Type B pancreatic cell (in vitro differentiated cells): ENCODE measurements at regions not wholly inside any gene's neighbourhood (a gene's known extent, or its start where the extent isn't known, plus 50 kb on each side); places are given as distances from the start of the nearest gene placed in this dataset.
"Not testable (repeated sequence)": the region's sequence is repeated elsewhere in the genome, so short reads cannot be mapped to it uniquely, and the experiment has no call there.

Experiments
- DNase-seq: peaks from one replicate; pipeline ENCODE4 v3.0.0; 2021; ENCODE audit warnings: mixed read lengths; ENCODE audit not compliant: unreplicated experiment; ENCODE audit errors: extremely low spot score
- H3K27ac Mint-ChIP-seq: 2 replicates; pipeline ENCODE4 v1.8.0; 2021; ENCODE audit warnings: mild to moderate bottlenecking, mixed read lengths
- H3K27me3 Mint-ChIP-seq: 2 replicates; pipeline ENCODE4 v1.8.0; 2021; ENCODE audit warnings: mixed read lengths
- H3K36me3 Mint-ChIP-seq: 2 replicates; pipeline ENCODE4 v1.8.0; 2021; ENCODE audit warnings: mixed read lengths
- H3K4me1 Mint-ChIP-seq: one replicate; pipeline ENCODE4 v1.8.0; 2021; ENCODE audit warnings: mixed read lengths; ENCODE audit not compliant: unreplicated experiment
- H3K4me3 Mint-ChIP-seq: 2 replicates; pipeline ENCODE4 v1.8.0; 2021; ENCODE audit warnings: mild to moderate bottlenecking, mixed read lengths
- H3K9me3 Mint-ChIP-seq: 2 replicates; pipeline ENCODE4 v1.8.0; 2021; ENCODE audit warnings: mixed read lengths
- TF ChIP-seq, protein P1 (sequence below): fragments of 200-600 bp; sonication (generic); conservative IDR thresholded peaks from 2 replicates; pipeline ENCODE4 v1.5.0; 2021; ENCODE audit warnings: antibody characterized with exemption, mild to moderate bottlenecking

DNA sequence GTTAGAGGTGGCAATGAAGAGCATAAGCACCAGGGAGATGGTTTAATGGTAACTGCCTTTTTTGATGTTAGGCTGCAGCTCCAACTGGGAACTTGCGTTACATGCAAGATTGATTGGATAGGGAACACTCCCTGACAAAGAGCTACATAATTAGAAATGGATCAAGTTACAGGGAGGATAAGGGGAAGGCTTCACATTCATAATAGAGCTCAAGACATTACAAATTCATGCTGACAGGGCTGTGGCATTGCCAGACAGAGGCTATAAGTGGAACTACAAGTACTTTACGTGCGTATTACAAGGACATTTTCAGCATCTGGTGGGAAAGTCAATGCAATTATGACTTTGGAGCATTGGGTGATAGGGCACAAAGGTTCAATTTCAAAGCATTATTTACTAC, 55.3 kb upstream of the CCDC80 start:
- DNase-seq, H3K27me3 Mint-ChIP-seq, H3K4me3 Mint-ChIP-seq, H3K36me3 Mint-ChIP-seq, H3K27ac Mint-ChIP-seq, H3K4me1 Mint-ChIP-seq: not testable (repeated sequence)
- peaks cover 14% of the 10 kb centered on the region for H3K9me3 Mint-ChIP-seq
- TF ChIP-seq, protein P1, sequence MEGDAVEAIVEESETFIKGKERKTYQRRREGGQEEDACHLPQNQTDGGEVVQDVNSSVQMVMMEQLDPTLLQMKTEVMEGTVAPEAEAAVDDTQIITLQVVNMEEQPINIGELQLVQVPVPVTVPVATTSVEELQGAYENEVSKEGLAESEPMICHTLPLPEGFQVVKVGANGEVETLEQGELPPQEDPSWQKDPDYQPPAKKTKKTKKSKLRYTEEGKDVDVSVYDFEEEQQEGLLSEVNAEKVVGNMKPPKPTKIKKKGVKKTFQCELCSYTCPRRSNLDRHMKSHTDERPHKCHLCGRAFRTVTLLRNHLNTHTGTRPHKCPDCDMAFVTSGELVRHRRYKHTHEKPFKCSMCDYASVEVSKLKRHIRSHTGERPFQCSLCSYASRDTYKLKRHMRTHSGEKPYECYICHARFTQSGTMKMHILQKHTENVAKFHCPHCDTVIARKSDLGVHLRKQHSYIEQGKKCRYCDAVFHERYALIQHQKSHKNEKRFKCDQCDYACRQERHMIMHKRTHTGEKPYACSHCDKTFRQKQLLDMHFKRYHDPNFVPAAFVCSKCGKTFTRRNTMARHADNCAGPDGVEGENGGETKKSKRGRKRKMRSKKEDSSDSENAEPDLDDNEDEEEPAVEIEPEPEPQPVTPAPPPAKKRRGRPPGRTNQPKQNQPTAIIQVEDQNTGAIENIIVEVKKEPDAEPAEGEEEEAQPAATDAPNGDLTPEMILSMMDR: peak; percentile 23

DNA sequence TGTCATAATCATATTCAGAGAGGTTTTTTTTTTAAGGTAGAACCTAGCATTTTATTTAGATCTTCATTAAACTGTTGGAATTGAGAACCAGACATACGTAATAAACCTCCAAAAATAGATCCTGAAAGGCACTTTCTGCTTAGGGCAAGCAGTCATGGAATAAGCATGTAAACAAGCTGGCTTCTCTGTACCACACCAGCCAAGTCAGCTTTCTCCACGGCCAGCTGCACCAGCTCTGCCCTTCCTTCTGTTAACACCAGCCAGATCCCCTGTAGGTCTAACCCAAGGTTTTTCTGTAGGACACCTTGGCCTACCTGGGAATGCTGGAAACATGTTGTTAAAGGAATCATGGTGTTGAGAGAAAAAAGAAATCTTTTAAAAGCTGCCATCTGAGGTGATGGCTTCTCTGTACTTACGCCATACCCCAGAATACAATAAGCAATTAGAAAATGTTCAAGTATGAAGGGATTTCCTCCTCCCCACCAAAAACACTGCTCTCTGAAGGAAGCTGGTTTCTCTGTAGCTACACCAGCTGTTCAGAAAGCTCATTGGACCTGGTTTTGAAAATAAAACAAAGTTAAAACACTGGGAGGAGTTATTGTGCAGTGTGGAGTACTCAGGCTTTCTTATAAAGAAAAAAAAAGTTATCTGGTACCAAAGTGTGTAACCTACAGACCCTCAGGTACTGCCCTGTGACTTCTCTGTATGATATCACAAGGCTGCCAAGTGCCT, 54.6 kb upstream of the CCDC80 start:
- H3K36me3 Mint-ChIP-seq, H3K27ac Mint-ChIP-seq, H3K4me1 Mint-ChIP-seq: not testable (repeated sequence)

DNA sequence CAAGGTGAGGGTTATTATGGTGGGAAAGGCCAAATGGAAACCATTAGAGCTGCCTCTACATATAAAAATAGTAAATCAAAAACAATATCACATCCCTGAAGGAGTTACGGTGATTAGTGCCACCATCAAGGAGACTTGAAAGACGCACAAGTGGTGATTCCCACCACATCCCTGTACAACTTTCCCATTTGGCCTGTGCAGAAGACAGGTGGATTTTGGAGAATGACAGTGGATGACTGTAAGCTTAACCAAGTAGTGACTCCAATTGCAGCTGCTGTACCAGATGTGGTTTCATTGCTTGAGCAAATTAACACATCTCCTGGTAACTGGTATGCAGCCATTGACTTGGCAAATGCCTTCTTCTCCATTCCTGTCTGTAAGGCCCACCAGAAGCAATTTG, 54.0 kb upstream of the CCDC80 start:
- H3K4me3 Mint-ChIP-seq, H3K36me3 Mint-ChIP-seq, H3K4me1 Mint-ChIP-seq, H3K27me3 Mint-ChIP-seq, DNase-seq, H3K27ac Mint-ChIP-seq: not testable (repeated sequence)
- H3K9me3 Mint-ChIP-seq: peaks cover 14% of the 10 kb centered on the region

More for the DNA sequence above, 54.6 kb upstream of the CCDC80 start:
- H3K4me3 Mint-ChIP-seq, H3K27me3 Mint-ChIP-seq, DNase-seq: not testable (repeated sequence)
- H3K9me3 Mint-ChIP-seq: peaks cover 14% of the 10 kb centered on the region

DNA sequence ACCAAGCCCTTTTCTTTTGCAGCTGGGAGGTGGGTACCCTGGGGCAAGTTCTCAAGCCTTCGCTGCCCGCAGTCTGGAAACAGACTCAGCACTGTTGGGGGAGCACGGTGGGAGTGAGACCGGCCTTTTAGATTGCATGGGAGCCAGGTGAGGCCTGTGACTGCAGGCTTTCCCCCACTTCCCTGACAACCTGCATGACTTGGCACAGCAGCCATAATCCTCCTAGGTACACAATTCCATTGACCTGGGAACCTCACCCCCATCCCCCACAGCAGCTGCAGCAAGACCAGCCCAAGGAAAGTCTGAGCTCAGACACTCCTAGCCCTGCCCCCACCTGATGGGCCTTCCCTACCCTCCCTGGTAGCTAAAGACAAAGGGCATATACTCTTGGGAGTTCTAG, 52.2 kb upstream of the CCDC80 start:
- H3K9me3 Mint-ChIP-seq: peaks cover 14% of the 10 kb centered on the region
- no peak overlapping the region for H3K4me3 Mint-ChIP-seq
- no peak overlapping the region for H3K27ac Mint-ChIP-seq
- H3K27me3 Mint-ChIP-seq: no peaks in the 10 kb centered on the region
- H3K36me3 Mint-ChIP-seq: peaks cover 4% of the 10 kb centered on the region
- TF ChIP-seq, protein P1: no peak
- DNase-seq: no peak
- peaks cover 19% of the 10 kb centered on the region for H3K4me1 Mint-ChIP-seq
